Upper lobe of right lung (tissue), 1 donor: ENCODE measurements at regions not wholly inside any gene's neighbourhood (a gene's known extent, or its start where the extent isn't known, plus 50 kb on each side); places are given as distances from the start of the nearest gene placed in this dataset.
"Not testable (repeated sequence)": the region's sequence is repeated elsewhere in the genome, so short reads cannot be mapped to it uniquely, and the experiment has no call there.

Experiments
- ATAC-seq: fragments of 200-7000 bp; cut with Tn5 transposase; one replicate; pipeline ENCODE4 v1.9.1; 2020; ENCODE audit warnings: mild to moderate bottlenecking, moderate library complexity
- DNase-seq: peaks from one replicate; pipeline ENCODE4 v3.0.0-alpha.2; 2020
- H3K27ac ChIP-seq: fragments of 200-600 bp; one replicate; pipeline ENCODE4 v1.8.0; 2022
- H3K27me3 ChIP-seq: fragments of 200-600 bp; one replicate; pipeline ENCODE4 v1.8.0; 2022; ENCODE audit warnings: mild to moderate bottlenecking
- H3K36me3 ChIP-seq: fragments of 200-600 bp; one replicate; pipeline ENCODE4 v1.8.0; 2022
- H3K4me1 ChIP-seq: fragments of 200-600 bp; one replicate; pipeline ENCODE4 v1.8.0; 2022
- H3K4me3 ChIP-seq: fragments of 200-600 bp; one replicate; pipeline ENCODE4 v1.8.0; 2022; ENCODE audit warnings: mild to moderate bottlenecking
- H3K9me3 ChIP-seq: fragments of 200-600 bp; one replicate; pipeline ENCODE4 v1.8.0; 2022
- intact Hi-C: fragments of 100-400 bp; cut with DNase I; formaldehyde crosslinking; loops from one replicate; pipeline ENCODE4 v1.11.0; 2022
- TF ChIP-seq, protein P1 (sequence below): fragments of 200-600 bp; IDR thresholded peaks from one replicate; pipeline ENCODE4 v1.8.0; 2022; ENCODE audit warnings: antibody characterized with exemption
- donor health status: DM: no; HTN: yes; CAD: no; lungs with severe emphysema.

DNA sequence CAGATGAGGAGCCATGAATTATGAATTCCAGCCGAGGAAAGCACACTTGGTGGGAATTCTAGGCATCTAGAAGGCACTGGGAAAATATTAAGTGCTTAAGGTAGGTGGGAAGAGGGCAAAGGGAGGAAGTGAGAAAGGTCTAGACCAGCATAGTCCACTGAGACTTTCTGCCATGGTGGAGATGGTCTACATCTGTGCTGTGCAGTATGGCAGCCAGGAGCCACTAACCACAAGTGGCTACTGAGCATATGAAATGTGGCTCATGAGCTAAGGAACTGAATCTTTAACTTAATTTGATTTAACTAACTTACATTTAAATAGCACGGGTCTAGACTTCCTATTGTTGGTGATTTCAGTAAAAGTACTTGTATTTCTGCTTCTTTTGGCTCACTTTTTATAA is 82.5 kb upstream of the SEM1 start:
- intact Hi-C loops, result no loop called here
- Histone ChIP-seq H3K9me3 (no peaks in the 10 kb centered on the region), H3K36me3 (no peaks in the 10 kb centered on the region), H3K4me3 (no peak overlapping the region), H3K27ac (no peak overlapping the region), H3K27me3 (no peaks in the 10 kb centered on the region), H3K4me1 (no peaks in the 10 kb centered on the region)
- DNase-seq, result no peak
- TF ChIP-seq, protein P1, sequence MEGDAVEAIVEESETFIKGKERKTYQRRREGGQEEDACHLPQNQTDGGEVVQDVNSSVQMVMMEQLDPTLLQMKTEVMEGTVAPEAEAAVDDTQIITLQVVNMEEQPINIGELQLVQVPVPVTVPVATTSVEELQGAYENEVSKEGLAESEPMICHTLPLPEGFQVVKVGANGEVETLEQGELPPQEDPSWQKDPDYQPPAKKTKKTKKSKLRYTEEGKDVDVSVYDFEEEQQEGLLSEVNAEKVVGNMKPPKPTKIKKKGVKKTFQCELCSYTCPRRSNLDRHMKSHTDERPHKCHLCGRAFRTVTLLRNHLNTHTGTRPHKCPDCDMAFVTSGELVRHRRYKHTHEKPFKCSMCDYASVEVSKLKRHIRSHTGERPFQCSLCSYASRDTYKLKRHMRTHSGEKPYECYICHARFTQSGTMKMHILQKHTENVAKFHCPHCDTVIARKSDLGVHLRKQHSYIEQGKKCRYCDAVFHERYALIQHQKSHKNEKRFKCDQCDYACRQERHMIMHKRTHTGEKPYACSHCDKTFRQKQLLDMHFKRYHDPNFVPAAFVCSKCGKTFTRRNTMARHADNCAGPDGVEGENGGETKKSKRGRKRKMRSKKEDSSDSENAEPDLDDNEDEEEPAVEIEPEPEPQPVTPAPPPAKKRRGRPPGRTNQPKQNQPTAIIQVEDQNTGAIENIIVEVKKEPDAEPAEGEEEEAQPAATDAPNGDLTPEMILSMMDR, result no peak
- no peak for ATAC-seq

DNA sequence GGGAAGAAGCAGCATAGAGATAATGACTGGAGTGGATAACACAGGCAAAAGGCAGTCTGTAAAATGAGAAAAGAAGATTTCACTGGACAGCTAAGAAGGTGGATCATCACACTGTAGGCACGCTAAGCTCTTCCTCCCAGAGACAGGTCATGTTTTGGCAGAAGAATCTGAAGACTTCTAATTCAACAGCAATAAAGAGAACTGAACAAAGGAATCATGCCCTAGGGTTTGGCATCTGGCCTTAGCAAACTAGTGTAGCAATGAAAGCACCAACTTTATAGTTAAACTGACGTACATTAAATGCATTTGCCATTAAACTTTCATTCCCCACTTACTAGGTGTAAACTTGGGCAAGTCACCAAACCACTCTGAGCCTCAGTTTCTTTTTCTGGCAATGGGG is 84.4 kb upstream of the SEM1 start:
- no peaks in the 10 kb centered on the region for H3K36me3 ChIP-seq

DNA sequence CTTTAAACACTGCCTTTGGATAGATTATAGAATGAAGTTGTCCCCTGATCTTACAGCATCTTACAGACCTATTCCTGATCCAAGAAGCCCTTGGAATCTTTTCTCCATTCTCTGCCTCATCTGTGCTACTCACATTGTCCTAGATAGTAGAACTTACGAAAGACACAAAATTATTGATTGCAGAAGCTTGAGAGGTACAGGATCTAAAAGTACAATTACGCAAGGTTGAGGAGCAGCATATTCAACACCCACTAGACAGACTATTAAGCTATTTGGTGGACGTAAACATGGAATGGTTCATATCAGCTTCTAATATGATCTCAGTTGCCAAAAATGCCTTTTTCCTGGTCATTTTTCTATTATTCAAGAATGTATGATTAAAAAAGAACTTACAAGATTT is 90.5 kb upstream of the SEM1 start:
- no peaks in the 10 kb centered on the region for H3K4me1 ChIP-seq
- no peak overlapping the region for H3K4me3 ChIP-seq
- DNase-seq (no peak), ATAC-seq (no peak)
- TF ChIP-seq, protein P1, result no peak
- H3K27me3 ChIP-seq, result no peaks in the 10 kb centered on the region
- H3K9me3 ChIP-seq, result no peaks in the 10 kb centered on the region
- no peak overlapping the region for H3K27ac ChIP-seq
- intact Hi-C loops, result no loop called here
- no peaks in the 10 kb centered on the region for H3K36me3 ChIP-seq

More for the DNA sequence above, 84.4 kb upstream of the SEM1 start:
- Histone ChIP-seq H3K27me3 (no peaks in the 10 kb centered on the region), H3K9me3 (no peaks in the 10 kb centered on the region), H3K4me3 (no peak overlapping the region), H3K4me1 (no peaks in the 10 kb centered on the region), H3K27ac (no peak overlapping the region)
- ATAC-seq (no peak), DNase-seq (no peak)
- intact Hi-C loops, result no loop called here
- TF ChIP-seq, protein P1, result no peak

DNA sequence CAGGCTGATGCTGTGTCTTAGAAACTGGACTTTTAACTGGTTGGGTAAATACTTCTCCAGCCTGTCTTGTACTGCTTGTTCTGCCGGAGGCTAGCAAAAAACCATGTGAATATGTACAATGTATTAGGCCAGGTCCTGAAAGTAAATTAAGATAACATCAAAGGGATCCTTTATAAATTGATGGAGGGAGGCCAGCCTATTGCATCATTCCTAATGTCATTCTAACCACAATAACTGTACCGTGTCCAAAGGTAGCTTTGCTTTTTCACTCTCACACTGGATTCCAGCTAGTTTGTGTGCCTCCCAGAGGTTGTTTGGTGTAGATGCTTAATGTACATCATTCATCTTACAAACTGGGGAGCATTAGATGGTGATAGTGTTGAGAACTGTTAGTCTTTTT is 91.2 kb upstream of the SEM1 start:
- Histone ChIP-seq H3K27me3 (no peaks in the 10 kb centered on the region), H3K27ac (no peak overlapping the region), H3K4me1 (no peaks in the 10 kb centered on the region), H3K36me3 (no peaks in the 10 kb centered on the region), H3K4me3 (no peak overlapping the region), H3K9me3 (no peaks in the 10 kb centered on the region)
- TF ChIP-seq, protein P1, result no peak
- no peak for ATAC-seq
- DNase-seq, result no peak
- intact Hi-C loops, result no loop called here

DNA sequence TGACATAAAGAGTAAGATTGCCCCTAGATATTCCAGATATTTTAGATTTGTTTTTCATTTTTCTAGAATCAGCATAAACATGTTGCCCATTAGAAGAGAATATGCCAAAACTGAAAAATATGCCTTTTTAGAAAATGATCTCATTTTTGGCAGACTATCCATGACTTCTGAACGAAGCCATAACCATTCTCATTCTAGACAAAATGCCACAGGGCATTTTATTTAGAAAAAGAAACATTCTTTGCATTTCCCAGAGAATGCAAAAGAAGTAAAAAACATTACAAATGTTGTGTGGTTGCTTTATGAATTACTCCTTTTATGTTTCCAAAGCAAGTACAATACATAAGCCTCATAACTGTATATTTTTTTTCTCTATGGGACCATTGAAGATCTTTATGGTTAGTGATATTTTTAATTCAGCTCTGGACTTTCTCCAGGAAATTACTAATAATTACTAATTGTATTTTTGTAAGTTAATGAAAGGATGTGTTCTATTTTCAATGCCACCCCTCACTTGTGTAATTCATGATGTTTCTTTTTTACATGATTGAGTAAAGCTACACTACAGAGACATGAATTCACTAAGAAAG is 109.6 kb upstream of the SEM1 start:
- ATAC-seq (no peak), DNase-seq (no peak)
- H3K27me3 ChIP-seq, result no peaks in the 10 kb centered on the region
- intact Hi-C loops, result no loop called here
- TF ChIP-seq, protein P1, result no peak
- no peaks in the 10 kb centered on the region for H3K36me3 ChIP-seq
- no peaks in the 10 kb centered on the region for H3K4me1 ChIP-seq
- H3K27ac ChIP-seq, result no peak overlapping the region
- no peak overlapping the region for H3K4me3 ChIP-seq
- no peaks in the 10 kb centered on the region for H3K9me3 ChIP-seq

DNA sequence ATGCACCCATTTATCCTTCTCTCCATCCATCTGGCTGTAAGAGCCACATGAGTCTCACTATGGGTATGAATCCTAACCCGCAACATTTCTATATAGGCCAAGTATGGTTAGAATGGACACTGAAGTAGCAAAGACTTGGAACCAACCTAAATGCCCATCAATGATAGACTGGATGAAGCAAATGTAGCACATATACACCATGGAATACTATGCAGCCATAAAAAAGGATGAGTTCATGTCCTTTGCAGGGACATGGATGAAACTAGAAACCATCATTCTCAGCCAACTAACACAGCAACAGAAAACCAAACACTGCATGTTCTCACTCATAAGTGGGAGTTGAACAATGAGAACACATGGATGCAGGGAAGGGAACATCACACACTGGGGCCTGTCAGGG is 111.5 kb upstream of the SEM1 start:
- H3K27me3 ChIP-seq, intact Hi-C loops, DNase-seq, H3K9me3 ChIP-seq, H3K4me1 ChIP-seq, H3K27ac ChIP-seq, H3K4me3 ChIP-seq, ATAC-seq, H3K36me3 ChIP-seq: not testable (repeated sequence)
